SJSA1 (cell line): ENCODE measurements at regions not wholly inside any gene's neighbourhood (a gene's known extent, or its start where the extent isn't known, plus 50 kb on each side); places are given as distances from the start of the nearest gene placed in this dataset.

ENCODE experiments used
- DNase-seq, 2 experiments: peaks; one replicate each; pipeline ENCODE4 v3.0.0-alpha.2; 2015 to 2020; ENCODE audit warnings: low spot score in 2 of 2, low read depth in 1 of 2
- H3K27ac ChIP-seq: fragments of 250-450 bp; sonication (Bioruptor Pico); 2 replicates; pipeline ENCODE4 v1.5.1; 2020; ENCODE audit warnings: mild to moderate bottlenecking, moderate library complexity
- H3K27me3 ChIP-seq: fragments of 250-450 bp; sonication (Bioruptor Pico); replicated peaks from 2 replicates; pipeline ENCODE4 v1.5.1; 2020; ENCODE audit warnings: mild to moderate bottlenecking, moderate library complexity
- H3K36me3 ChIP-seq: fragments of 250-450 bp; sonication (Bioruptor Pico); 2 replicates; pipeline ENCODE4 v1.5.1; 2020; ENCODE audit warnings: mild to moderate bottlenecking
- H3K4me1 ChIP-seq: fragments of 250-450 bp; sonication (Bioruptor Pico); replicated peaks from 2 replicates; pipeline ENCODE4 v1.6.1; 2021; ENCODE audit warnings: mild to moderate bottlenecking
- H3K4me3 ChIP-seq: fragments of 250-450 bp; sonication (Bioruptor Pico); 2 replicates; pipeline ENCODE4 v1.5.1; 2020; ENCODE audit warnings: mild to moderate bottlenecking
- H3K9me3 ChIP-seq: fragments of 250-450 bp; sonication (Bioruptor Pico); replicated peaks from 2 replicates; pipeline ENCODE4 v1.5.1; 2020; ENCODE audit warnings: mild to moderate bottlenecking

GRCh38 chr9:23532282-23532681 is 293.8 kb downstream of the ELAVL2 start:
- no peak overlapping the region for H3K4me3 ChIP-seq
- H3K36me3 ChIP-seq: no peaks in the 10 kb centered on the region
- H3K4me1 ChIP-seq: no peaks in the 10 kb centered on the region
- no peak for DNase-seq
- H3K27ac ChIP-seq: no peak overlapping the region
- H3K27me3 ChIP-seq: no peaks in the 10 kb centered on the region
- no peaks in the 10 kb centered on the region for H3K9me3 ChIP-seq

DNA sequence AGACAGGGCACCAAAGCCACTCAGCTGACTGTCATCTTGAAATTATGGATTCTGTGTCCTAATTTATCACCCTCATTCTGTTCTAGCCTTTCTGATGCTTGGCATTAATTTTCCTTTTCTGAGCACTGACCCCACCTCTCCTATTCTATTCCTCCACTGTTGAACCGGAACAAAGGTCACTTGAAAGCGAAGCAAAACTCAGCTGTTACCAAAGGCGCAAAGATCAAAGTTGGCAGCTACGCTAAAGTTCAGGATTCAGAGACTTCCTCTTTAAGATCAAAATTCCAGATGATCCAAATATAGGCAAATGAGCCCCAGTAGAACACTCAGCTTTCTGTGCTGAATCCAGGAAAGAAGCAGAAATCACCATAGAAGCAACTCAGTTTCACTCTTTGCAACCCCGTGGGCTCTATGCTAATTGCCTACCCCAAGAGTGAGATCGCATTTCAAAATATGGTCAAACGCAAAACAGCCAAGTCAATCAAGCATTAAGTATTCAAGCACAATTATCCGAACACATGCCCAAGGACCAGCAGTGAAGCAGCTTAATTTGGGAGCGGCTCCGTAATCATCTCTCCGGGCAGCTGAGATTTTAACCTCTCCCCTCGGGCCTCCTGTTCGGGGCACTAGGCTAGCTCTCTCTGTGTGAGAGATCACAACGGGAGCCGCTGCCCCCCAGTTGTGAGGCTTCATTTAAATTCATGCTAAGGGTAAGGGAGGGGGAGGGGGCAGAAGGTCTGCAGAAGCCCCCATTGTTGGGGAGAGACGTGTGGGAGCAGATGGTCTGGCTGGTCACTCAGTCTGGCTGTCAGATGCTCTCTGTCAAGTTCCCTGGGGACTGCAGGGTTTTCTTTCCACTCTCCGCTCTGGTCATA is 288.6 kb downstream of the ELAVL2 start:
- H3K36me3 ChIP-seq: no peaks in the 10 kb centered on the region
- no peaks in the 10 kb centered on the region for H3K9me3 ChIP-seq
- H3K27ac ChIP-seq: no peak overlapping the region
- H3K4me3 ChIP-seq: no peak overlapping the region
- no peaks in the 10 kb centered on the region for H3K27me3 ChIP-seq
- H3K4me1 ChIP-seq: no peaks in the 10 kb centered on the region
- no peak for DNase-seq

DNA sequence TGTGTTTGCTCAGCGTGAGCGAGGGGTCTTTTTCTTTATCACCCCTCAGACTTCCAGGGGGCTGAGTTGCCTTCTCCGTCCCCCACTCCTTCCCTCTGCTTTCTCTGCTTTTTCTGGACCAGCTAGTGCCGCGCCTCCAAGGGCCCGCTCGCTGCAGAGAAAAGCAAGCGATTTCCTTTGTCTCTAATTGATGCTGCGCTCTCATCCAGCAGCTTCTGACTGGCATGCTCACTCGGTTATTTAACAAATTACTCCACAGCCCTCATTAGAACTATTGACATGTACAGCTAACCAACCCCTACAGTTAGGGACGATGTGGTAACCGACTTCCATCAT is 288.0 kb downstream of the ELAVL2 start:
- H3K9me3 ChIP-seq: no peaks in the 10 kb centered on the region
- no peak for DNase-seq
- H3K4me3 ChIP-seq: no peak overlapping the region
- H3K27ac ChIP-seq: no peak overlapping the region
- no peaks in the 10 kb centered on the region for H3K27me3 ChIP-seq
- no peaks in the 10 kb centered on the region for H3K36me3 ChIP-seq
- H3K4me1 ChIP-seq: no peaks in the 10 kb centered on the region

DNA sequence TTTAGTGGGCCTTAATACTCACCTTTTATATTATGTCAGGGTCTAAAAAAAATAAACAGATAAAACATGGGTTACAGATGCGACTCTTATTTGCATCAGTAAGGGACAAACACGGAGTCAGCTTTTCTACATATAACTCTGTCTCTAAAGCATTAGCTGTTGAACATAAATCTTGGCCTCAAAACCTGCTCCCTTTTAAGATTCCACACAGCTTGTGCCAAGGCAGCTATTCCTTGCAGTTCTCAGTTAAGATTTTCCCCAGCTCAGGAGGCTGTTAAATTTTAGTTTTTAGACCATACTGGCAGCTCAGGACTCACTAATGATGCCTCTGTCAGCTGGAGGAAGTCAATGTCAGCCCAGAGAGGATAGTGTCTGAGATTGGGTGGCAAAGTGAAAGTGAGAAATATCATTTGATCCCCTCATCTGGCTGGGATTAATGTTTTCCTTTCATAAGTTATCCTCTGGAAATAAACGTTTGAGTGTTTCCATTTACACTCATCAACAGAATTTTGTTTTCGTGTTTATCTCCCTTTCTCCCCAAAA is 287.5 kb downstream of the ELAVL2 start:
- Histone ChIP-seq H3K36me3 (no peaks in the 10 kb centered on the region), H3K9me3 (no peaks in the 10 kb centered on the region), H3K4me1 (no peaks in the 10 kb centered on the region), H3K4me3 (no peak overlapping the region), H3K27ac (no peak overlapping the region), H3K27me3 (no peaks in the 10 kb centered on the region)
- DNase-seq: no peak

- no peak for DNase-seq
- H3K9me3 ChIP-seq: no peaks in the 10 kb centered on the region
- H3K27ac ChIP-seq: no peak overlapping the region
- H3K36me3 ChIP-seq: no peaks in the 10 kb centered on the region
- no peak overlapping the region for H3K4me3 ChIP-seq
- no peaks in the 10 kb centered on the region for H3K4me1 ChIP-seq
- no peaks in the 10 kb centered on the region for H3K27me3 ChIP-seq
Observed at GRCh38 chr9:23539311-23539710, 286.7 kb downstream of the ELAVL2 start.

GRCh38 chr9:23541976-23542375 is 284.1 kb downstream of the ELAVL2 start:
- no peaks in the 10 kb centered on the region for H3K4me1 ChIP-seq
- H3K27me3 ChIP-seq: no peaks in the 10 kb centered on the region
- no peaks in the 10 kb centered on the region for H3K36me3 ChIP-seq
- DNase-seq: no peak
- no peak overlapping the region for H3K4me3 ChIP-seq
- H3K9me3 ChIP-seq: no peaks in the 10 kb centered on the region
- H3K27ac ChIP-seq: no peak overlapping the region

DNA sequence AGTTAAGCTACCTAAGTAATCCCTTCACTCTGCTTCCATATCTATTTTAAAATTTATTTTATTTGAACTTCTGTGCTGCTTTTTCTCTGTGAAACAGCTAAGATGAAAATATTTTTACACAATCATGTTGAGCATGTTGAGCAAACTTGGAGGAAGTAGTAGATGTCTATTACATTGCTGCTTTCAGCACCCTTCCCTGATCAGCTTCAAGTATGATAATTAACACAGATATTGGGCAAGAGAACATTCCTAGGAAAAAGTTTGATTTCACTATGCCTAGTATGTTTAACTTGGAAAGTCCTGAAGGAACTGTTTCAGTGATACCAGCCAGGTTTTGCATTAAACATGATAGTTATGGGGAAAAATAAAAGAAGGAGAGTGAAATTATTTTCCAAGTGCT is 283.6 kb downstream of the ELAVL2 start:
- no peak overlapping the region for H3K4me3 ChIP-seq
- no peaks in the 10 kb centered on the region for H3K9me3 ChIP-seq
- no peaks in the 10 kb centered on the region for H3K27me3 ChIP-seq
- DNase-seq: no peak
- H3K4me1 ChIP-seq: no peaks in the 10 kb centered on the region
- H3K36me3 ChIP-seq: no peaks in the 10 kb centered on the region
- H3K27ac ChIP-seq: no peak overlapping the region

DNA sequence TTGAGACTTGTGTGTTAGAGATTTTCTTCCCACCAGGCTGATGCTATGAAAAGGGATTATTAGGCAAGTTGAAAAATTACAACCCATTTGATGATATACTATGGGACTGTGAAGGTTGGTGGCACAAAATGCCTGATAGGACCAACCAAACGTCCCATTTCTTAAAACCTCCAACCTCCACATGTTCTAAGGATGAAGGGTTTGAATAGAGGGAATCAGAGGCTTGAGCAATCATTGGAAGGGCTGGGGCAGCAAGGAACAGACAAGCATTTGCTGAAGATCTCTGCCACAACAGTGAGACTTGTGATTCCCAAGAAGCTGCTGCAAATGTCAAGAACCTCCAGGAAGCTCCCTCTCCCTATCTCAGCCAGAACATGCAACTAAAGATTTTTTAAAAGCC is 283.1 kb downstream of the ELAVL2 start:
- H3K4me1 ChIP-seq: no peaks in the 10 kb centered on the region
- H3K27ac ChIP-seq: no peak overlapping the region
- no peaks in the 10 kb centered on the region for H3K36me3 ChIP-seq
- H3K4me3 ChIP-seq: no peak overlapping the region
- H3K9me3 ChIP-seq: no peaks in the 10 kb centered on the region
- DNase-seq: no peak
- no peaks in the 10 kb centered on the region for H3K27me3 ChIP-seq

DNA sequence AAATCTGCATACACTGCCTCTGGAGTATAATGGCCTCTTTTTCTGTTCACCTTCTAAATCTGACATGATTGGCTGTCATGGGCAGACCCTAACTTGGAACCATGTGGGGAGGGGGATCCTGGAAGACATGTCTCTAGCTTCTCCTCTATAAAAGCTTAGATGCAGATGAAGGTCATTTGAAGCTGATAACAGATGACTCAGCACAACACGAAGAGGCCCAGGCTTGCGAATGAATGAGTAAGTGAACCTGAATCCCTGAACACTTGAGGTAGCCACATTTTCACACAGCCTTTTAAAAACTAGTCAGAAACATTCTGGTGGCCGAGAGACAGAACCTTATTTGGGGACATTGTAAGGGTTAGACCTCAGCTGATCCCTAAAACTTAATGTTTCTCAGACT is 282.6 kb downstream of the ELAVL2 start:
- Histone ChIP-seq H3K27me3 (no peaks in the 10 kb centered on the region), H3K4me1 (no peaks in the 10 kb centered on the region), H3K4me3 (no peak overlapping the region), H3K27ac (no peak overlapping the region), H3K36me3 (no peaks in the 10 kb centered on the region), H3K9me3 (no peaks in the 10 kb centered on the region)
- DNase-seq: no peak

DNA sequence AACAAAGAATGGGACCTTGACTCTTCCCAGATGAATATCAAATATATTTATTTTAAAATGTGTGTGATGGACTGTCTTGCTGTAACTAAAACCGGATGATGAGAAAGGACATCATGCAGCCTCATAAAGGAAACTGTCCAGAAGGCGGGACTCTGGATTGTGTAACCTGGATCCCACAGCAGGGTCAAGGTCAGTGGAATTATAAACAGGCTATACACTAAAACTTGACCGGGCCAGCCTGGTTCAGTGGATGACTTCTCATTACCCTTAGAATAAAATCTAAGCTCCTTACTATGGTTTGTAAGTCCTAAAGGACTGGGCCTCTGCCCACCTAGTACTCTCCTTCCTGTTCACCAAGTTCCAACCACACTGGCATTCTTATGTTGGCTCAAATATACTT is 280.3 kb downstream of the ELAVL2 start:
- Histone ChIP-seq H3K9me3 (no peaks in the 10 kb centered on the region), H3K27me3 (no peaks in the 10 kb centered on the region), H3K27ac (no peak overlapping the region), H3K4me3 (no peak overlapping the region), H3K36me3 (no peaks in the 10 kb centered on the region), H3K4me1 (no peaks in the 10 kb centered on the region)
- DNase-seq: no peak

GRCh38 chr9:23551311-23551721 is 274.7 kb downstream of the ELAVL2 start:
- no peaks in the 10 kb centered on the region for H3K9me3 ChIP-seq

GRCh38 chr9:23551929-23552707 is 273.9 kb downstream of the ELAVL2 start:
- no peak overlapping the region for H3K4me3 ChIP-seq
- no peaks in the 10 kb centered on the region for H3K36me3 ChIP-seq
- no peaks in the 10 kb centered on the region for H3K4me1 ChIP-seq
- H3K27ac ChIP-seq: no peak overlapping the region
- H3K9me3 ChIP-seq: no peaks in the 10 kb centered on the region
- no peaks in the 10 kb centered on the region for H3K27me3 ChIP-seq
- no peak for DNase-seq

More at GRCh38 chr9:23551311-23551721, 274.7 kb downstream of the ELAVL2 start:
- Histone ChIP-seq H3K4me1 (no peaks in the 10 kb centered on the region), H3K4me3 (no peak overlapping the region), H3K27me3 (no peaks in the 10 kb centered on the region), H3K36me3 (no peaks in the 10 kb centered on the region), H3K27ac (no peak overlapping the region)
- no peak for DNase-seq

DNA sequence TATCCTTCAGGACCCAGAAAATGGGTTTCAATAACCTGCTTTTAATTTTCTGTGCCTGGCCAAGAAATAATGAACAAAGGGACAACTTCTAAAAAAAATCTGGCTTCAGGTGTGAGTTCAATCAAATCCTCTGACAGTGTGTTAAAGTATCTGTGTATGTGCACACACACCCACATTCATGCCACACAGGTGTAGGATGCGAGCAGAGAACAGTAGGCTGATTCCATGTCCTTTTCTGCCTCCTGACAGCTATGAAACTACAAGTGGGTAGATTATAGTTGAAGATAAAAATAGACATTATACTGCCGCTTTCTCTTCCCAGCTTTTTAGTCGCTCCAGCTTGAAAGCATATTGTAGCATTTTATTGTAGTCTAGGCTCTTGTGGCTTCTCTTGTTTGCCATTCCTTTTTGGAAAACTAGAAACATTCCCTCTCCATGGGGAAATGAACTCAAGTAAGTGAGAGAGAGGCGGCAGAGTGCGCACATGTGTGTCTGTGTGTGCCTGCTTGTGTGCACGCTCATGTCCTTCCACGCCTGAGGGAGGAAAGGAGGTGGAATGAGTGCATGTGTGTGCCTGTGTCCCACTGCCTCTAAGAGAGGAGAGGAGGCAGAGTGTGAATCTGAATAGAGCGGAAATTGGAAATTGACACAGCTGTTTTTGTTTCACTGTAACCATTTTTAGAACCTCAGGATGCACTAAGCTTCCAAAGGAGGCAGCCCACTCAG is 273.0 kb downstream of the ELAVL2 start:
- Histone ChIP-seq H3K9me3 (no peaks in the 10 kb centered on the region), H3K4me1 (no peaks in the 10 kb centered on the region), H3K27ac (no peak overlapping the region), H3K4me3 (no peak overlapping the region), H3K36me3 (no peaks in the 10 kb centered on the region), H3K27me3 (no peaks in the 10 kb centered on the region)
- no peak for DNase-seq

DNA sequence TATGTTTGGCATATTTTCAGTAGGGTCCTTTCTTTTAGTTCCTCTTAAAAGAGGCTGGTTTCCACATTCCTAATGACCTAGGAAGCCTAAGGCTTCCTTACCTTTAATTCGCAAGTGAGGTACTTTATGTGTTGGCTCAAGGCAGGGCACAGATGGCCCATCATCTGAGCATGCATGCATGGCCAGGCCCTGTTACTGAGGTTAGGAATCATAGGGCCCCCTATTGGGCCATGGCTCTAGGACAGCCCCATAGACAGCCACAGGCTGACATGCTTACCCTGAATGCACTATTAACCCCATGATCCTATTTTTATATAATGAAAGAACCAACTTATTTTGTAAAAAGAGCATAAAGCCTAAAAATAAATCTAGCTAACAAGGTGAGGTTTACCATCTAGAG is 271.4 kb downstream of the ELAVL2 start:
- Histone ChIP-seq H3K36me3 (no peaks in the 10 kb centered on the region), H3K9me3 (no peaks in the 10 kb centered on the region), H3K27ac (no peak overlapping the region), H3K4me3 (no peak overlapping the region), H3K27me3 (no peaks in the 10 kb centered on the region), H3K4me1 (no peaks in the 10 kb centered on the region)
- DNase-seq: no peak
